SK-N-SH (cell line): ENCODE measurements at regions not wholly inside any gene's neighbourhood (a gene's known extent, or its start where the extent isn't known, plus 50 kb on each side); places are given as distances from the start of the nearest gene placed in this dataset.

ENCODE experiments used
- CTCF ChIA-PET: fragments of 300-600, 350-600 bp; formaldehyde crosslinking; extraction: SDS; loops from one replicate; lab custom pipeline; 2021; lab: Yijun Ruan, JAX
- POLR2A ChIA-PET: fragments of 350-600 bp; sonication (Branson Sonifier 250); formaldehyde crosslinking; extraction: SDS; loops from one replicate; lab custom pipeline; 2020; ENCODE audit warnings: antibody characterized with exemption, inconsistent platforms; lab: Yijun Ruan, JAX
- DNase-seq: peaks from one replicate; pipeline ENCODE4 v3.0.0; 2012
- H2AFZ ChIP-seq: fragments of 200-600 bp; sonication (generic); 2 replicates; pipeline ENCODE4 v1.8.1; 2016; ENCODE audit warnings: antibody characterized with exemption, mild to moderate bottlenecking, low read depth
- H3F3A ChIP-seq: fragments of 200-600 bp; sonication (generic); replicated peaks from 2 replicates; pipeline ENCODE3; 2016; ENCODE audit warnings: antibody characterized with exemption, mild to moderate bottlenecking; ENCODE audit not compliant: insufficient read depth
- H3K27ac ChIP-seq, 2 experiments: fragments of 200-500 bp in 1 of 2; fragments of 200-600 bp in 1 of 2; sonication (Bioruptor generic) in 1 of 2; sonication (generic), shearing (Covaris generic) in 1 of 2; 2 replicates each; pipeline versions ENCODE4 v1.5.1 to v1.6.1; 2014 to 2016; ENCODE audit warnings: low read depth in 2 of 2, inconsistent platforms in 1 of 2, low read length in 1 of 2, mild to moderate bottlenecking in 1 of 2, mixed read lengths in 1 of 2
- H3K27me3 ChIP-seq: fragments of 200-600 bp; sonication (generic), shearing (Covaris generic); 2 replicates; pipeline ENCODE4 v1.6.1; 2016; ENCODE audit warnings: mixed run types; ENCODE audit not compliant: insufficient read depth
- H3K36me3 ChIP-seq, 2 experiments: fragments of 200-500 bp in 1 of 2; fragments of 200-600 bp in 1 of 2; sonication (Bioruptor generic) in 1 of 2; sonication (generic) in 1 of 2; replicated peaks in 1 of 2; 2 replicates each; pipeline versions ENCODE3 to v1.5.1; 2014 to 2016; ENCODE audit warnings: low read length in 1 of 2, mild to moderate bottlenecking in 1 of 2; ENCODE audit not compliant: insufficient read depth in 2 of 2, control insufficient read depth in 1 of 2
- H3K4me1 ChIP-seq, 2 experiments: fragments of 200-500 bp in 1 of 2; fragments of 200-600 bp in 1 of 2; sonication (Bioruptor generic) in 1 of 2; sonication (generic), shearing (Covaris generic) in 1 of 2; 2 replicates each; pipeline versions ENCODE4 v1.5.1 to v1.6.1; 2014 to 2016; ENCODE audit warnings: low read depth in 1 of 2, low read length in 1 of 2, mixed run types in 1 of 2; ENCODE audit not compliant: insufficient read depth in 2 of 2, control insufficient read depth in 1 of 2
- H3K4me2 ChIP-seq: fragments of 200-600 bp; sonication (generic), shearing (Covaris generic); 2 replicates; pipeline ENCODE4 v1.6.1; 2017; ENCODE audit warnings: mixed run types
- H3K4me3 ChIP-seq, 2 experiments: fragments of 200-500 bp in 1 of 2; fragments of 200-600 bp in 1 of 2; sonication (Bioruptor generic) in 1 of 2; sonication (generic), shearing (Covaris generic) in 1 of 2; 2 replicates each; pipeline versions ENCODE4 v1.5.1 to v1.8.1; 2014 to 2016; ENCODE audit warnings: low read depth in 2 of 2, inconsistent platforms in 1 of 2, low read length in 1 of 2, mild to moderate bottlenecking in 1 of 2, mixed read lengths in 1 of 2, moderate library complexity in 1 of 2
- H3K79me2 ChIP-seq: fragments of 200-600 bp; sonication (generic); 2 replicates; pipeline ENCODE4 v1.8.1; 2017; ENCODE audit warnings: mild to moderate bottlenecking; ENCODE audit not compliant: insufficient read depth
- H3K9ac ChIP-seq: fragments of 200-600 bp; sonication (generic); 2 replicates; pipeline ENCODE4 v1.6.1; 2017; ENCODE audit warnings: mixed run types
- H3K9me2 ChIP-seq: fragments of 200-600 bp; sonication (generic); 2 replicates; pipeline ENCODE4 v1.6.1; 2017; ENCODE audit warnings: mixed run types
- H3K9me3 ChIP-seq: fragments of 200-600 bp; sonication (generic); 2 replicates; pipeline ENCODE4 v1.6.1; 2017; ENCODE audit warnings: mixed run types, mild to moderate bottlenecking, moderate library complexity
- H4K20me1 ChIP-seq: fragments of 200-600 bp; sonication (generic); 2 replicates; pipeline ENCODE4 v1.6.1; 2017; ENCODE audit warnings: mild to moderate bottlenecking, mixed run types; ENCODE audit not compliant: insufficient read depth
- EZH2phosphoT487 ChIP-seq: fragments of 200-600 bp; sonication (generic); IDR thresholded peaks from 2 replicates; pipeline ENCODE4 v1.6.1; 2017; ENCODE audit warnings: low read depth, mixed run types, mild to moderate bottlenecking, antibody characterized with exemption, moderate library complexity, borderline replicate concordance
- FOSL2 ChIP-seq: IDR thresholded peaks from 2 replicates; pipeline ENCODE4 v1.4.0; 2012; ENCODE audit warnings: low read depth, mild to moderate bottlenecking, moderate library complexity, borderline replicate concordance
- FOXJ3 ChIP-seq: sonication (generic); formaldehyde crosslinking; IDR thresholded peaks from 2 replicates; pipeline ENCODE4 v1.5.1; 2020; ENCODE audit warnings: mild to moderate bottlenecking, missing genetic modification reagents
- GABPA ChIP-seq: IDR thresholded peaks from 2 replicates; pipeline ENCODE4 v1.4.0; 2012; ENCODE audit warnings: low read depth, mild to moderate bottlenecking
- GATA2 ChIP-seq: sonication (generic); formaldehyde crosslinking; IDR thresholded peaks from 2 replicates; pipeline ENCODE4 v1.5.0; 2020; ENCODE audit warnings: mild to moderate bottlenecking, missing genetic modification reagents
- IRF3 ChIP-seq: fragments of 150-350 bp; IDR thresholded peaks from 2 replicates; pipeline ENCODE4 v1.6.1; 2016; ENCODE audit warnings: mild to moderate bottlenecking, low read depth, low read length
- JUND ChIP-seq: IDR thresholded peaks from 2 replicates; pipeline ENCODE4 v1.4.0; 2012
- MEF2A ChIP-seq: IDR thresholded peaks from 2 replicates; pipeline ENCODE4 v1.4.0; 2012; ENCODE audit warnings: low read depth, borderline replicate concordance
- POLR2AphosphoS5 ChIP-seq: IDR thresholded peaks from 2 replicates; pipeline ENCODE4 v1.6.1; 2012; ENCODE audit warnings: low read depth, low read length
- RCOR1 ChIP-seq: fragments of 150-350 bp; IDR thresholded peaks from 2 replicates; pipeline ENCODE4 v1.6.1; 2017; ENCODE audit warnings: antibody characterized with exemption, low read length
- REST ChIP-seq: IDR thresholded peaks from 2 replicates; pipeline ENCODE4 v1.6.1; 2012; ENCODE audit warnings: mild to moderate bottlenecking, low read depth, low read length, moderate library complexity
- RFX5 ChIP-seq: IDR thresholded peaks from 2 replicates; pipeline ENCODE4 v1.6.1; 2012; ENCODE audit warnings: mild to moderate bottlenecking, improper control_type of control experiment, low read length
- RXRA ChIP-seq: IDR thresholded peaks from 2 replicates; pipeline ENCODE4 v1.4.0; 2012; ENCODE audit warnings: low read depth, mild to moderate bottlenecking, borderline replicate concordance
- SIN3A ChIP-seq: IDR thresholded peaks from 2 replicates; pipeline ENCODE4 v1.6.1; 2012; ENCODE audit warnings: low read depth, mild to moderate bottlenecking, low read length, moderate library complexity, borderline replicate concordance
- USF1 ChIP-seq: IDR thresholded peaks from 2 replicates; pipeline ENCODE4 v1.4.0; 2012; ENCODE audit warnings: low read depth, borderline replicate concordance
- USF2 ChIP-seq: fragments of 150-350 bp; IDR thresholded peaks from 2 replicates; pipeline ENCODE4 v1.6.1; 2017; ENCODE audit warnings: antibody characterized with exemption, low read length, low read depth, borderline replicate concordance
- ZBTB33 ChIP-seq: IDR thresholded peaks from 2 replicates; pipeline ENCODE4 v1.4.0; 2012; ENCODE audit warnings: low read depth, borderline replicate concordance
- whole genome bisulfite sequencing: methylation state at CpG from one replicate; pipeline ENCODE4 v1.1.6; 2017; ENCODE audit warnings: low lambda C conversion rate; 5-methylcytosine and 5-hydroxymethylcytosine counted together

- H2AFZ ChIP-seq, result no peak overlapping the region
- H3K4me1 ChIP-seq, result no peaks in the 10 kb centered on the region
- DNase-seq, result no peak
- H3K9ac ChIP-seq, result no peak overlapping the region
- ChIA-PET POLR2A (no interaction called here), CTCF (no interaction called here)
- H3K4me2 ChIP-seq, result no peak overlapping the region
- H3K36me3 ChIP-seq, result no peaks in the 10 kb centered on the region
- no peaks in the 10 kb centered on the region for H3K9me3 ChIP-seq
- TF ChIP-seq RFX5, result no peak
- TF ChIP-seq USF2, result no peak
- no peak for TF ChIP-seq EZH2phosphoT487
- TF ChIP-seq FOXJ3 (CRISPR knock-in tag), result no peak
- TF ChIP-seq REST, result no peak
- TF ChIP-seq ZBTB33, result no peak
- no peak for TF ChIP-seq MEF2A
- TF ChIP-seq GABPA, result no peak
- no peak for TF ChIP-seq USF1
- TF ChIP-seq POLR2AphosphoS5, result no peak
- no peak for TF ChIP-seq RXRA
- TF ChIP-seq GATA2 (CRISPR knock-in tag), result no peak
- TF ChIP-seq RCOR1, result no peak
- no peak for TF ChIP-seq SIN3A
- TF ChIP-seq JUND, result no peak
- TF ChIP-seq IRF3, result no peak
- TF ChIP-seq FOSL2, result no peak
- H4K20me1 ChIP-seq, result no peaks in the 10 kb centered on the region
- H3K79me2 ChIP-seq, result no peaks in the 10 kb centered on the region
- H3F3A ChIP-seq, result no peaks in the 10 kb centered on the region
- H3K4me3 ChIP-seq, result no peak overlapping the region
- 23% methylated on average over 2 of the region's 2 CpGs for WGBS
- H3K9me2 ChIP-seq, result no peaks in the 10 kb centered on the region
- no peak overlapping the region for H3K27ac ChIP-seq
- H3K27me3 ChIP-seq, result no peaks in the 10 kb centered on the region
Measured at GRCh38 chr10:105885495-105885894, 1244.4 kb downstream of the SORCS3 start.
